Osteoblast (primary cell): ENCODE measurements at regions not wholly inside any gene's neighbourhood (a gene's known extent, or its start where the extent isn't known, plus 50 kb on each side); places are given as distances from the start of the nearest gene placed in this dataset.
"Not testable (repeated sequence)": the region's sequence is repeated elsewhere in the genome, so short reads cannot be mapped to it uniquely, and the experiment has no call there.

Experiments used
- DNase-seq: peaks from one replicate; pipeline ENCODE4 v3.0.0; 2011; ENCODE audit warnings: low spot score, mixed read lengths; ENCODE audit not compliant: insufficient read length; ENCODE audit errors: missing footprints
- H2AFZ ChIP-seq: 2 replicates; pipeline ENCODE4 v1.6.0; 2011; ENCODE audit warnings: mild to moderate bottlenecking, low read length
- H3K27ac ChIP-seq: 2 replicates; pipeline ENCODE4 v1.5.1; 2011; ENCODE audit warnings: mild to moderate bottlenecking, low read depth, low read length, moderate library complexity
- H3K27me3 ChIP-seq: 2 replicates; pipeline ENCODE4 v1.6.0; 2012; ENCODE audit warnings: mild to moderate bottlenecking, control low read depth, inconsistent platforms, low read length, moderate library complexity; ENCODE audit not compliant: insufficient read depth
- H3K36me3 ChIP-seq: 2 replicates; pipeline ENCODE4 v1.5.1; 2011; ENCODE audit warnings: mild to moderate bottlenecking, low read length, control low read depth, moderate library complexity; ENCODE audit not compliant: insufficient read depth
- H3K4me1 ChIP-seq: 2 replicates; pipeline ENCODE4 v1.5.1; 2011; ENCODE audit warnings: mild to moderate bottlenecking, low read length, control low read depth, moderate library complexity; ENCODE audit not compliant: insufficient read depth
- H3K4me2 ChIP-seq: 2 replicates; pipeline ENCODE4 v1.6.0; 2011; ENCODE audit warnings: mild to moderate bottlenecking, low read length; ENCODE audit not compliant: insufficient read depth
- H3K4me3 ChIP-seq: fragments of 200-600 bp; sonication (generic); 3 replicates; pipeline ENCODE4 v1.5.1; 2012; ENCODE audit warnings: mild to moderate bottlenecking, low read length, inconsistent platforms; ENCODE audit not compliant: insufficient read depth
- H3K79me2 ChIP-seq: 2 replicates; pipeline ENCODE4 v1.6.0; 2012; ENCODE audit warnings: mild to moderate bottlenecking, low read length, control low read depth, inconsistent platforms; ENCODE audit not compliant: insufficient read depth
- H3K9me3 ChIP-seq: 2 replicates; pipeline ENCODE4 v1.5.1; 2011; ENCODE audit warnings: low read depth, low read length, control low read depth
- H4K20me1 ChIP-seq: 2 replicates; pipeline ENCODE4 v1.6.0; 2012; ENCODE audit warnings: mild to moderate bottlenecking, low read length, control low read depth; ENCODE audit not compliant: insufficient read depth
- TF ChIP-seq, protein P1 (sequence below): IDR thresholded peaks from 2 replicates; pipeline ENCODE4 v1.5.1; 2011; ENCODE audit warnings: mild to moderate bottlenecking, low read depth, low read length, moderate library complexity; ENCODE audit errors: extremely low read depth

DNA sequence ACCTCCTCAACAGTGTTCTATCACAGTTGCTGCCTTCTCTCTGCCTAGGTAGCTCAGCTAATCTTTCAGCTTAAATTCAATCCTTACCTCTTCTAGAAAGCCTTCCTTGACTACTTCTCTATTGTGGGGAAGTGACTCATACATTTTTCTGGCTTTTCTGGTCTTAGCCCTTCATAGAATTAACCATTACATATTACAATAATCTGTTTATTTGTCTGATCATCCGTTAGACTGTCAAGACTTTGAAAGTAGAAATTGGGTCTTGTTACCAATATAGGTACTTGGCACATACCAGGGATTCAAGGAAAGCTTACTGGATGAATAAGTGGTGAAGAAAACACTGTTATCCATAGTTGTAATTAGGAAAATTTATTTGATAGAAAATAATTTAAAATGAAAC lies 89.6 kb downstream of the FANCF start:
- no peaks in the 10 kb centered on the region for H4K20me1 ChIP-seq
- H3K4me2 ChIP-seq, result no peak overlapping the region
- DNase-seq, result no peak
- H3K27me3 ChIP-seq, result no peaks in the 10 kb centered on the region
- no peak overlapping the region for H3K27ac ChIP-seq
- H3K9me3 ChIP-seq, result no peaks in the 10 kb centered on the region
- H3K4me3 ChIP-seq, result no peak overlapping the region
- H3K4me1 ChIP-seq, result no peaks in the 10 kb centered on the region
- TF ChIP-seq, protein P1, sequence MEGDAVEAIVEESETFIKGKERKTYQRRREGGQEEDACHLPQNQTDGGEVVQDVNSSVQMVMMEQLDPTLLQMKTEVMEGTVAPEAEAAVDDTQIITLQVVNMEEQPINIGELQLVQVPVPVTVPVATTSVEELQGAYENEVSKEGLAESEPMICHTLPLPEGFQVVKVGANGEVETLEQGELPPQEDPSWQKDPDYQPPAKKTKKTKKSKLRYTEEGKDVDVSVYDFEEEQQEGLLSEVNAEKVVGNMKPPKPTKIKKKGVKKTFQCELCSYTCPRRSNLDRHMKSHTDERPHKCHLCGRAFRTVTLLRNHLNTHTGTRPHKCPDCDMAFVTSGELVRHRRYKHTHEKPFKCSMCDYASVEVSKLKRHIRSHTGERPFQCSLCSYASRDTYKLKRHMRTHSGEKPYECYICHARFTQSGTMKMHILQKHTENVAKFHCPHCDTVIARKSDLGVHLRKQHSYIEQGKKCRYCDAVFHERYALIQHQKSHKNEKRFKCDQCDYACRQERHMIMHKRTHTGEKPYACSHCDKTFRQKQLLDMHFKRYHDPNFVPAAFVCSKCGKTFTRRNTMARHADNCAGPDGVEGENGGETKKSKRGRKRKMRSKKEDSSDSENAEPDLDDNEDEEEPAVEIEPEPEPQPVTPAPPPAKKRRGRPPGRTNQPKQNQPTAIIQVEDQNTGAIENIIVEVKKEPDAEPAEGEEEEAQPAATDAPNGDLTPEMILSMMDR, result no peak
- H2AFZ ChIP-seq, result no peak overlapping the region
- H3K79me2 ChIP-seq, result no peaks in the 10 kb centered on the region
- H3K36me3 ChIP-seq, result no peaks in the 10 kb centered on the region

DNA sequence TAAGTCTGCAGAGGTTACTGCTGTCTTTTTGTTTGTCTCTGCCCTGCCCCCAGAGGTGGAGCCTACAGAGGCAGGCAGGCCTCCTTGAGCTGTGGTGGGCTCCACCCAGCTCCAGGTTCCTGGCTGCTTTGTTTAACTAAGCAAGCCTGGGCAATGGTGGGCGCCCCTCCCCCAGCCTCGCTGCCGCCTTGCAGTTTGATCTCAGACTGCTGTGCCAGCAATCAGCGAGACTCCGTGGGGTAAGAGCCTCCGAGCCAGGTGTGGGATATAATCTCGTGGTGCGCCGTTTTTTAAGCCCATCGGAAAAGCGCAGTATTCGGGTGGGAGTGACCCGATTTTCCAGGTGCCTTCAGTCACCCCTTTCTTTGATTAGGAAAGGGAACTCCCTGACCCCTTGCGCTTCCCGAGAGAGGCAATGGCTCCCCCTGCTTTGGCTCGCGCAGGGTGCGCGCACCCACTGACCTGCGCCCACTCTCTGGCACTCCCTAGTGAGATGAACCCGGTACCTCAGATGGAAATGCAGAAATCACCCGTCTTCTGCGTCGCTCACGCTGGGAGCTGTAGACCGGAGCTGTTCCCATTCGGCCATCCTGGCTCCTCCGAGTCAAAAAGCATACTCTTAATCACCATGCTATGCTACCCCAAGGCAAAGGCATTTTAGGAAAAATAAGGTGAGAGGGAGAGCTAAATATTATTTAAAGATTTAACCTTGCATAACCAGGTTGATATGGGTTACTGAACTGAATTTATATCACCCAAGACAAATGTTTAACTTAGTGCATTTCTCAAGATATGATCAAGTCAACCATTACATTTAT lies 96.8 kb downstream of the FANCF start:
- H2AFZ ChIP-seq, H3K9me3 ChIP-seq, H3K36me3 ChIP-seq, H3K4me2 ChIP-seq, H3K4me1 ChIP-seq, H3K27me3 ChIP-seq, H4K20me1 ChIP-seq, H3K79me2 ChIP-seq, H3K4me3 ChIP-seq, DNase-seq, H3K27ac ChIP-seq: not testable (repeated sequence)

DNA sequence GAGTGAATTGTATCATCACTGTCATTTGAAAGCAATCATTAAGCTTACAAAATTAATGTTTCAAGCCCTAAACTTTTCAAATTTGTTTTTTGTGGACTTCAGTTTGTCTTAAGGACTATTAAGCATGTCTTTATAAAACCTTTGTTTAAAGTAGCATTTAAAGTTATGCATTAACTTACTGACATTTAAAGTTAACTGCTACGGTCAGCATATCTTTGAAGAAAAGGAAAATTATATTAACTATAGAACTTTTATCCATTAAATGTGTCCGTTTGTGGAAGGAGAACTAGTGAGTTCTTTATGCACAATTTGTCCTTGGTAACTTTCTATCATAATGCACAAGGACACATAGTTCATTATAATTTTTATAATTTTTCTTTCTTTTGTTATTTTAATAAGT lies 103.4 kb downstream of the FANCF start:
- Histone ChIP-seq H2AFZ (no peak overlapping the region), H3K4me1 (no peaks in the 10 kb centered on the region), H3K27ac (no peak overlapping the region), H3K4me3 (no peak overlapping the region), H4K20me1 (no peaks in the 10 kb centered on the region), H3K4me2 (no peak overlapping the region), H3K79me2 (no peaks in the 10 kb centered on the region), H3K9me3 (no peaks in the 10 kb centered on the region), H3K27me3 (no peaks in the 10 kb centered on the region), H3K36me3 (no peaks in the 10 kb centered on the region)
- TF ChIP-seq, protein P1, result no peak
- no peak for DNase-seq

DNA sequence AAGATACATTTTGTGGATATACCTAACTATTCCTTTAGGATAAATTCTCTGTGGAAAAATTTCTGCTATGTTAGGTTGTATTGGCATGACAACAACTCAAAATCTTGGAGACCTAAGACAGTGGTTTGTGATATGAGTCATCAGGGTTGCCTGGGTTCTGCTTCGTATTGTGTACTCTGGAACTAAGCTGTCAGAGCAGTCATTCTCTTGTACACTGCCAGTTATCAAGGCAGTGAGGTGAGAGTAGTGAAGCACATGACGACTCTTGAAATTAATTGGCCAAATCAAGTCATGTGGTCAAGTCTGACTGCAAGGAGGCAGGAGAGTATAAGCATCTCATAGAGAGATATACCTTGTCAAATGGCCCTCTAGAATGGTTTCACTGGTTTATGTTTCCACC lies 104.4 kb downstream of the FANCF start:
- TF ChIP-seq, protein P1, result no peak
- no peaks in the 10 kb centered on the region for H3K79me2 ChIP-seq
- H2AFZ ChIP-seq, result no peak overlapping the region
- H3K27ac ChIP-seq, result no peak overlapping the region
- no peaks in the 10 kb centered on the region for H3K36me3 ChIP-seq
- DNase-seq, result no peak
- no peaks in the 10 kb centered on the region for H3K4me1 ChIP-seq
- H3K27me3 ChIP-seq, result no peaks in the 10 kb centered on the region
- H3K9me3 ChIP-seq, result no peaks in the 10 kb centered on the region
- no peak overlapping the region for H3K4me2 ChIP-seq
- no peaks in the 10 kb centered on the region for H4K20me1 ChIP-seq
- no peak overlapping the region for H3K4me3 ChIP-seq
